ENCODE measurements at regions not wholly inside any gene's neighbourhood (a gene's known extent, or its start where the extent isn't known, plus 50 kb on each side); places are given as distances from the start of the nearest gene placed in this dataset.

GRCh38 chr5:116970318-116970717 is 395.7 kb upstream of the SEMA6A start:
- TF ChIP-seq EZH2 (IDR thresholded peaks at IDR 0.05; ENCODE audit: low read depth) (no peak), CTCF (conservative IDR thresholded peaks at IDR 0.05) (no peak)
